COLO668 (cell line): ENCODE measurements at regions not wholly inside any gene's neighbourhood (a gene's known extent, or its start where the extent isn't known, plus 50 kb on each side); places are given as distances from the start of the nearest gene placed in this dataset.

Source experiments
- DNase-seq: peaks from one replicate; lab custom pipeline; 2025; ENCODE audit not compliant: unreplicated experiment; lab: John Stamatoyannopoulos, UW

- no peak for DNase-seq
These were observed 189.2 kb upstream of the DSEL start for GRCh38 chr18:67705748-67706147.

- DNase-seq = no peak
These were observed 179.2 kb upstream of the DSEL start for GRCh38 chr18:67695684-67696083.

- DNase-seq = no peak
These were observed 178.3 kb upstream of the DSEL start for GRCh38 chr18:67694787-67695186.

GRCh38 chr18:67692811-67693210, 176.3 kb upstream of the DSEL start:
- DNase-seq = no peak

GRCh38 chr18:67682516-67682915, 166.0 kb upstream of the DSEL start:
- DNase-seq = no peak

GRCh38 chr18:67677489-67677888, 161.0 kb upstream of the DSEL start:
- DNase-seq = no peak

- DNase-seq = no peak
These were observed 156.2 kb upstream of the DSEL start for GRCh38 chr18:67672716-67673115.

GRCh38 chr18:67672155-67672554, 155.6 kb upstream of the DSEL start:
- no peak for DNase-seq

GRCh38 chr18:67670024-67670543, 153.6 kb upstream of the DSEL start:
- no peak for DNase-seq

- no peak for DNase-seq
These were observed 148.7 kb upstream of the DSEL start for GRCh38 chr18:67665266-67665665.

- DNase-seq = no peak
These were observed 146.5 kb upstream of the DSEL start for GRCh38 chr18:67662996-67663395.

GRCh38 chr18:67661555-67661954, 145.0 kb upstream of the DSEL start:
- DNase-seq = no peak

- DNase-seq = no peak
These were observed 137.6 kb upstream of the DSEL start for GRCh38 chr18:67654101-67654500.

- no peak for DNase-seq
These were observed 135.8 kb upstream of the DSEL start for GRCh38 chr18:67652288-67652687.

GRCh38 chr18:67651438-67651837, 134.9 kb upstream of the DSEL start:
- DNase-seq = no peak

GRCh38 chr18:67650686-67651385, 134.3 kb upstream of the DSEL start:
- no peak for DNase-seq

GRCh38 chr18:67646890-67647289, 130.4 kb upstream of the DSEL start:
- no peak for DNase-seq

- no peak for DNase-seq
These were observed 127.7 kb upstream of the DSEL start for GRCh38 chr18:67644226-67644625.

- DNase-seq = no peak
These were observed 123.4 kb upstream of the DSEL start for GRCh38 chr18:67639872-67640271.

- DNase-seq = no peak
These were observed 120.3 kb upstream of the DSEL start for GRCh38 chr18:67636597-67637385.

- DNase-seq = no peak
These were observed 118.3 kb upstream of the DSEL start for GRCh38 chr18:67634631-67635338.

GRCh38 chr18:67633939-67634338, 117.4 kb upstream of the DSEL start:
- no peak for DNase-seq
